ENCODE measurements at regions not wholly inside any gene's neighbourhood (a gene's known extent, or its start where the extent isn't known, plus 50 kb on each side); places are given as distances from the start of the nearest gene placed in this dataset.

- CTCF ChIA-PET: no interaction called here
- POLR2A ChIA-PET (ENCODE audit: unreplicated experiment): no interaction called here
- Histone ChIP-seq H2AFZ (replicated peaks; ENCODE audit: low read length, poor library complexity) (no peak overlapping the region), H3K9ac (ENCODE audit: low read depth, low read length) (no peak overlapping the region), H2BK15ac (ENCODE audit: low read depth, low read length) (no peak overlapping the region), H3K18ac (ENCODE audit: low read depth, low read length) (no peak overlapping the region), H3K14ac (replicated peaks; ENCODE audit: low read depth, low read length) (no peak overlapping the region), H4K5ac (ENCODE audit: low read depth, low read length) (no peak overlapping the region), H3K27me3 (ENCODE audit: control insufficient read depth, insufficient read depth, low read length) (no peaks in the 10 kb centered on the region), H3K4me1 (ENCODE audit: control insufficient read depth, insufficient read depth, low read length) (no peaks in the 10 kb centered on the region), H2BK5ac (ENCODE audit: low read depth, low read length, poor library complexity, severe bottlenecking) (no peak overlapping the region), H3K36me3 (ENCODE audit: control insufficient read depth, insufficient read depth, low read length) (no peaks in the 10 kb centered on the region), H2AK5ac (ENCODE audit: low read depth, low read length) (no peak overlapping the region), H2BK20ac (ENCODE audit: low read depth, low read length) (no peak overlapping the region), H3K9me3 (ENCODE audit: control insufficient read depth, insufficient read depth, low read length) (no peaks in the 10 kb centered on the region), H3K4me3 (ENCODE audit: insufficient read depth, low read depth, low read length) (no peak overlapping the region), H3K27ac (ENCODE audit: insufficient read depth, low read length) (no peak overlapping the region), H2BK120ac (ENCODE audit: low read depth, low read length) (no peak overlapping the region), H3K79me1 (ENCODE audit: low read depth in 1 of 2, low read length in 2 of 2) (no peaks in the 10 kb centered on the region), H3K4me2 (ENCODE audit: low read depth, low read length) (no peak overlapping the region), H3K23ac (ENCODE audit: low read depth, low read length) (no peak overlapping the region), H3K9me1 (ENCODE audit: insufficient read depth, low read length) (no peaks in the 10 kb centered on the region), H3K56ac (ENCODE audit: extremely low read depth, insufficient read depth, low read length) (no peak overlapping the region), H4K91ac (ENCODE audit: insufficient read depth, low read depth, low read length) (no peak overlapping the region), H2AK9ac (replicated peaks; ENCODE audit: low read depth, low read length, poor library complexity) (no peak overlapping the region), H4K8ac (ENCODE audit: low read depth in 2 of 2, low read length in 2 of 2) (no peak overlapping the region), H4K20me1 (ENCODE audit: insufficient read depth, low read length) (no peaks in the 10 kb centered on the region), H3K4ac (ENCODE audit: low read depth, low read length) (no peak overlapping the region)
- intact Hi-C loops (cut with micrococcal nuclease) (no loop called here), dilution Hi-C loops (cut with HindIII; ENCODE audit: low sequenced_read_pairs, unreplicated experiment) (no loop called here), in situ Hi-C loops (cut with MboI; ENCODE audit: low sequenced_read_pairs) (no loop called here)
- no peak for TF ChIP-seq ELK1 (IDR thresholded peaks at IDR 0.05; ENCODE audit: borderline replicate concordance, low read depth, low read length)
- no peak for TF ChIP-seq MXI1 (IDR thresholded peaks at IDR 0.05; ENCODE audit: borderline replicate concordance, low read depth, low read length)
- no peak for TF ChIP-seq NFE2L2 (IDR thresholded peaks at IDR 0.05; ENCODE audit: low read depth, low read length)
- no peak for TF ChIP-seq RCOR1 (IDR thresholded peaks at IDR 0.05; ENCODE audit: insufficient replicate concordance, low read length)
- no peak for TF ChIP-seq RFX5 (IDR thresholded peaks at IDR 0.05; ENCODE audit: low read depth, low read length)
- TF ChIP-seq FOS (IDR thresholded peaks at IDR 0.05; ENCODE audit: low read depth, low read length): no peak
- TF ChIP-seq CEBPB (IDR thresholded peaks at IDR 0.05; ENCODE audit: low read depth, low read length): no peak
- TF ChIP-seq CTCF (conservative IDR thresholded peaks at IDR 0.05; ENCODE audit: low read depth, low read length): no peak
- TF ChIP-seq POLR2A (IDR thresholded peaks at IDR 0.05; ENCODE audit: low read depth, low read length): no peak
- TF ChIP-seq SMC3 (IDR thresholded peaks at IDR 0.05; ENCODE audit: low read depth, low read length): no peak
- TF ChIP-seq MAZ (IDR thresholded peaks at IDR 0.05; ENCODE audit: borderline replicate concordance, low read depth, low read length): no peak
- TF ChIP-seq BHLHE40 (IDR thresholded peaks at IDR 0.05; ENCODE audit: low read depth, low read length): no peak
- TF ChIP-seq RAD21 (IDR thresholded peaks at IDR 0.05; ENCODE audit: low read length): no peak
- no peak for TF ChIP-seq USF2 (IDR thresholded peaks at IDR 0.05; ENCODE audit: low read depth, low read length)
- no peak for TF ChIP-seq CHD1 (IDR thresholded peaks at IDR 0.05; ENCODE audit: low read depth, low read length)
- TF ChIP-seq MAFK (IDR thresholded peaks at IDR 0.05; ENCODE audit: low read depth, low read length): no peak
- BruUV-seq (replicated peaks): no TSS peak
- DNase-seq (no peak), ATAC-seq (ENCODE audit: low read depth) (no peak)
- no CpG with 5 or more reads among the region's 1 CpG for WGBS, 2 experiments (ENCODE audit: extremely low coverage in 2 of 2, insufficient read length in 1 of 2)
Measured at GRCh38 chr4:131603705-131604104, 1545.4 kb upstream of the PCDH10 start.

Data from IMR-90 (cell line).